Naive thymus-derived CD8-positive, alpha-beta T cell (primary cell): ENCODE measurements at regions not wholly inside any gene's neighbourhood (a gene's known extent, or its start where the extent isn't known, plus 50 kb on each side); places are given as distances from the start of the nearest gene placed in this dataset.

Experiments used
- ATAC-seq, 2 donors: fragments of 150-1000 bp; cut with Tn5 transposase in 1 of 2; sonication (Bioruptor Pico), chemical (Tn5 transposase) in 1 of 2; 1 replicate in 1 of 2; 2 replicates in 1 of 2; pipeline ENCODE4 v1.10.0; 2021; ENCODE audit warnings: mild to moderate bottlenecking in 2 of 2, moderate library complexity in 2 of 2
- POLR2A ChIA-PET: fragments of 350-600 bp; sonication (Branson Sonifier 250); formaldehyde crosslinking; loops from one replicate; lab custom pipeline; 2021; ENCODE audit warnings: antibody characterized with exemption; lab: Charles Lee
- DNase-seq, 10 donors: peaks; one replicate each; pipeline versions ENCODE4 v3.0.0 to v3.0.0-alpha.2; 2020 to 2022
- H3K27ac Mint-ChIP-seq, 10 donors: one replicate each; pipeline ENCODE4 v1.8.0; 2020 to 2022; ENCODE audit warnings: mild to moderate bottlenecking in 10 of 10, mixed read lengths in 10 of 10, moderate library complexity in 4 of 10, inconsistent platforms in 1 of 10
- H3K27me3 Mint-ChIP-seq, 5 donors: one replicate each; pipeline ENCODE4 v1.8.0; 2021 to 2022; ENCODE audit warnings: mixed read lengths in 5 of 5
- H3K36me3 Mint-ChIP-seq, 3 donors: one replicate each; pipeline ENCODE4 v1.8.0; 2020 to 2022; ENCODE audit warnings: mixed read lengths in 3 of 3, mild to moderate bottlenecking in 2 of 3, inconsistent platforms in 1 of 3
- H3K4me1 Mint-ChIP-seq, 4 donors: one replicate each; pipeline ENCODE4 v1.8.0; 2021 to 2022; ENCODE audit warnings: mixed read lengths in 4 of 4
- H3K4me3 Mint-ChIP-seq, 10 donors: one replicate each; pipeline ENCODE4 v1.8.0; 2020 to 2022; ENCODE audit warnings: mild to moderate bottlenecking in 10 of 10, mixed read lengths in 10 of 10, moderate library complexity in 6 of 10, inconsistent platforms in 1 of 10
- H3K9me3 Mint-ChIP-seq, 9 donors: one replicate each; pipeline ENCODE4 v1.8.0; 2020 to 2022; ENCODE audit warnings: mixed read lengths in 9 of 9, mild to moderate bottlenecking in 3 of 9, inconsistent platforms in 1 of 9, moderate library complexity in 1 of 9

DNA sequence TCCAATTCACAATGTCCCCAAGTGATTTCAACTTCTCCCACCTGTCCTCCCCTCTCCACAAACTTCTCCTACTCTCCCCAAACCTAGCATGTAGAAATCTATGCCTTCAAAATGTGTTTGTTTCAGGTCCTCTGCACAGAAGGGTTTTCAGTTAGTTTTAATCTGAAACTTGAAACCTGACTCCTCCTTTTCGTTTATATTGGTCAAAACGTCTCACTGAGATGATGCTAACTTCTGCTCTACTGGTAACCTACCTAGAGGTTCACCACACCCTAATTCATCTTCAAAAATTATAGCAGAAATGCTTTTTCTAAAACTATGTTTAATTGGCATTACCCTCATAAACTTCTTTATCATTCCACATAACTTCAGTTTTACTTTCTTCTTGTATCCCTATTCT is 401.8 kb upstream of the ADAMTS16 start:
- DNase-seq (no peak), ATAC-seq (no peak)
- Mint-ChIP-seq H3K27ac (no peak overlapping the region), H3K9me3 (peaks cover 5 to 33% (median 14%) of the 10 kb centered on the region in 9 donors), H3K4me1 (no peaks in the 10 kb centered on the region), H3K36me3 (peaks cover 0 to 4% (median 0%) of the 10 kb centered on the region in 3 donors), H3K27me3 (no peaks in the 10 kb centered on the region), H3K4me3 (no peak overlapping the region)
- POLR2A ChIA-PET, result no interaction called here

- Mint-ChIP-seq H3K27ac (no peak overlapping the region), H3K9me3 (peaks cover 8 to 33% (median 13%) of the 10 kb centered on the region in 9 donors), H3K27me3 (no peaks in the 10 kb centered on the region), H3K36me3 (peaks cover 0 to 4% (median 0%) of the 10 kb centered on the region in 3 donors), H3K4me1 (no peaks in the 10 kb centered on the region), H3K4me3 (no peak overlapping the region)
- DNase-seq (no peak), ATAC-seq (no peak)
- POLR2A ChIA-PET, result no interaction called here
Observed at GRCh38 chr5:4740156-4740555, 400.0 kb upstream of the ADAMTS16 start.

DNA sequence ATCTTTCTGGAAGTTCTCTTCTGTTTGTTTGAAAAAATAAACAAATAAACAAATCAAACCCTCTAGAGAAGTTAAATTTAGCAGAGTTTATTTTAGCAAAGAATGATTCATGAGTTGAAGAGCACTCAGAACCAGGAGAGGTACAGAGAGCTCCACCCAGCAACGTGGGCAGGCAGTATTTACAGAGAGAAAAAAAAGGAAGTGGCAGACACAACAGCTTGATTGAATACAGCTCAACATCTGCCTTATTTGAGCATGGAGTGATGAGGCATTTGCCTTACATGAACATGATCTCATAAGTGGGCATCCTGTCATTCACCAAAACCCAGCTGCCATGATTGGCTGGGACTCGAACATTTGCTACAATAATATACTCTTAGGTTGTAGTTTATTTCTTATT is 381.6 kb upstream of the ADAMTS16 start:
- no peaks in the 10 kb centered on the region for H3K4me1 Mint-ChIP-seq
- no peak overlapping the region for H3K27ac Mint-ChIP-seq
- DNase-seq (no peak), ATAC-seq (no peak)
- H3K9me3 Mint-ChIP-seq, result peaks cover 4 to 24% (median 8%) of the 10 kb centered on the region in 9 donors
- no peak overlapping the region for H3K4me3 Mint-ChIP-seq
- H3K27me3 Mint-ChIP-seq, result no peaks in the 10 kb centered on the region
- POLR2A ChIA-PET, result no interaction called here
- H3K36me3 Mint-ChIP-seq, result no peaks in the 10 kb centered on the region

DNA sequence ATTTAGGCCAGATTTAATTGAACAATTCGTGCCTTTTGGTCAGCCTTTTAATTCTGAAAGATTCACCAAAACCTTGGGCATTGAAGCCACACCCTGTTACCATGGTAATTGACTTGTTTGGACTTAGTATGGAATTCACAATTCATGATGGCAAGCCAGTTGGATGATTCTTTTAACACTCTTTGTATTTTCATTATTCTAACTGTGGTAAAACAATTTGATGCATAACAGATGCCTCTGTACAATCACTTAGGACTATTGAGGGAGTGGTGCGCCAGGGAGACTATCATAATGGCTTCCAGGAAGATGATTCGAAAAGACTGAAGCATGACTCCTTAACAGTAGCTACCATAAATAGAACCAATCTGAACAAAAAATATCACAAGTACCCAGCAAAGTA is 381.1 kb upstream of the ADAMTS16 start:
- peaks cover 4 to 24% (median 8%) of the 10 kb centered on the region in 9 donors for H3K9me3 Mint-ChIP-seq
- POLR2A ChIA-PET, result no interaction called here
- no peak overlapping the region for H3K4me3 Mint-ChIP-seq
- no peak for DNase-seq
- no peaks in the 10 kb centered on the region for H3K36me3 Mint-ChIP-seq
- H3K27ac Mint-ChIP-seq, result no peak overlapping the region
- ATAC-seq, result no peak
- no peaks in the 10 kb centered on the region for H3K27me3 Mint-ChIP-seq
- no peaks in the 10 kb centered on the region for H3K4me1 Mint-ChIP-seq

GRCh38 chr5:4762316-4762715 is 377.8 kb upstream of the ADAMTS16 start:
- Mint-ChIP-seq H3K4me1 (no peaks in the 10 kb centered on the region), H3K27ac (no peak overlapping the region), H3K36me3 (no peaks in the 10 kb centered on the region), H3K4me3 (no peak overlapping the region), H3K9me3 (peaks cover 0 to 21% (median 12%) of the 10 kb centered on the region in 9 donors), H3K27me3 (no peaks in the 10 kb centered on the region)
- ATAC-seq (no peak), DNase-seq (no peak)
- POLR2A ChIA-PET, result no interaction called here

- DNase-seq, result no peak
- ATAC-seq, result no peak
- H3K4me3 Mint-ChIP-seq, result no peak overlapping the region
- H3K36me3 Mint-ChIP-seq, result peaks cover 0 to 5% (median 0%) of the 10 kb centered on the region in 3 donors
- no peaks in the 10 kb centered on the region for H3K27me3 Mint-ChIP-seq
- POLR2A ChIA-PET, result no interaction called here
- H3K9me3 Mint-ChIP-seq, result peaks cover 5 to 26% (median 13%) of the 10 kb centered on the region in 9 donors
- H3K4me1 Mint-ChIP-seq, result no peaks in the 10 kb centered on the region
- H3K27ac Mint-ChIP-seq, result no peak overlapping the region
Observed at GRCh38 chr5:4765411-4765810, 374.7 kb upstream of the ADAMTS16 start.

- H3K27me3 Mint-ChIP-seq, result no peaks in the 10 kb centered on the region
- peaks cover 0 to 5% (median 0%) of the 10 kb centered on the region in 3 donors for H3K36me3 Mint-ChIP-seq
- H3K27ac Mint-ChIP-seq, result no peak overlapping the region
- H3K4me1 Mint-ChIP-seq, result no peaks in the 10 kb centered on the region
- no peak overlapping the region for H3K4me3 Mint-ChIP-seq
- ATAC-seq, result no peak
- POLR2A ChIA-PET, result no interaction called here
- H3K9me3 Mint-ChIP-seq, result peaks cover 2 to 26% (median 10%) of the 10 kb centered on the region in 9 donors
- no peak for DNase-seq
Observed at GRCh38 chr5:4766101-4766500, 374.0 kb upstream of the ADAMTS16 start.

- no peaks in the 10 kb centered on the region for H3K27me3 Mint-ChIP-seq
- POLR2A ChIA-PET, result no interaction called here
- peaks cover 0 to 5% (median 0%) of the 10 kb centered on the region in 3 donors for H3K36me3 Mint-ChIP-seq
Observed at GRCh38 chr5:4772591-4772990, 367.5 kb upstream of the ADAMTS16 start.

GRCh38 chr5:4773827-4774317 is 366.3 kb upstream of the ADAMTS16 start:
- Mint-ChIP-seq H3K36me3 (peaks cover 0 to 4% (median 0%) of the 10 kb centered on the region in 3 donors), H3K4me3 (no peak overlapping the region), H3K9me3 (peaks cover 4 to 17% (median 6%) of the 10 kb centered on the region in 9 donors), H3K27ac (no peak overlapping the region), H3K4me1 (no peaks in the 10 kb centered on the region), H3K27me3 (no peaks in the 10 kb centered on the region)
- no peak for ATAC-seq
- POLR2A ChIA-PET, result no interaction called here
- no peak for DNase-seq

More at GRCh38 chr5:4772591-4772990, 367.5 kb upstream of the ADAMTS16 start:
- Mint-ChIP-seq H3K27ac (no peak overlapping the region), H3K4me1 (no peaks in the 10 kb centered on the region), H3K4me3 (no peak overlapping the region), H3K9me3 (peaks cover 4 to 15% (median 8%) of the 10 kb centered on the region in 9 donors)
- ATAC-seq, result no peak
- no peak for DNase-seq

GRCh38 chr5:4777435-4777834 is 362.7 kb upstream of the ADAMTS16 start:
- peaks cover 0 to 19% (median 3%) of the 10 kb centered on the region in 9 donors for H3K9me3 Mint-ChIP-seq
- no peaks in the 10 kb centered on the region for H3K4me1 Mint-ChIP-seq
- H3K27ac Mint-ChIP-seq, result no peak overlapping the region
- H3K36me3 Mint-ChIP-seq, result no peaks in the 10 kb centered on the region
- no peak for ATAC-seq
- H3K4me3 Mint-ChIP-seq, result no peak overlapping the region
- POLR2A ChIA-PET, result no interaction called here
- no peak for DNase-seq
- no peaks in the 10 kb centered on the region for H3K27me3 Mint-ChIP-seq

DNA sequence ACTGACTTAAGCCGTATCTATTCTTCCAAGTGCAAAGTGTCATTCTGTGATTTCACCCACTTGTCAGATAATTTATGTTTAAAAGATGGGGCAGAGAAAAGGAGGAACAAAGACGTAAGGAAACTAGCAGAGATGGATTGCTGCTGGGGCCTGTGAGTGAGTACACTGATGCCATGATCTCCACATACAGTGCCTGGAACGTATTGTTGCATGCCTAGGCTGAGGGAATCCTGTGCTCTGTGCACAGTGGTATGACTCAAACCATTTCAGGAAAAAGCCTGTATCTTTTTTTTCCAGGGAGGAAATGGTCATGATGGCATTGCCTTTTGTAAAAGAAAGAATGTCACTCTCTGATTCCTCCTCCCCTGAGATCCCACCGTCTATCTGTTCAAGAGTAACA is 359.5 kb upstream of the ADAMTS16 start:
- POLR2A ChIA-PET, result no interaction called here
- Mint-ChIP-seq H3K36me3 (no peaks in the 10 kb centered on the region), H3K27me3 (no peaks in the 10 kb centered on the region), H3K4me3 (no peak overlapping the region), H3K27ac (no peak overlapping the region), H3K4me1 (no peaks in the 10 kb centered on the region), H3K9me3 (peaks cover 0 to 26% (median 15%) of the 10 kb centered on the region in 9 donors)
- ATAC-seq (no peak), DNase-seq (no peak)

- Mint-ChIP-seq H3K27ac (no peak overlapping the region), H3K4me3 (no peak overlapping the region), H3K9me3 (peaks cover 0 to 32% (median 19%) of the 10 kb centered on the region in 9 donors), H3K27me3 (no peaks in the 10 kb centered on the region), H3K4me1 (no peaks in the 10 kb centered on the region), H3K36me3 (no peaks in the 10 kb centered on the region)
- ATAC-seq (no peak), DNase-seq (no peak)
- POLR2A ChIA-PET, result no interaction called here
Observed at GRCh38 chr5:4781299-4781698, 358.8 kb upstream of the ADAMTS16 start.

DNA sequence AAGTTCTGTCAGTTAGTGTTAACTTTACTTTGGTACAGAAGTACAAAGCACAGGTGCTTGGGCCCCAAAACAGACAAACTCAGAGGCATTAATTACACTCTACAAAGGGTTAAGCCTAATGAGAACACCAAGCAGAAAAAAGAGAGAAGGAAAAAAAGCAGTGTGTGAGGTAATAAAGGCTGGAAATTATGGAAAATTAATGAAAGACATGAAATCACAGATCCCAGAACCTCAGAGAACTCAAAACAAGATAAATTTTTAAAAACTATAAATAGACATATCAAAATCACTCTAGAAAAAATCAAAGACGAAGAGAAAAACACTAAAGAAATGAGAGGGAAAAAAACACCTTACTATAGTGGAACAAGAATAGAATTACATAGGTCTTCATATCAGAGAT is 354.2 kb upstream of the ADAMTS16 start:
- POLR2A ChIA-PET, result no interaction called here
- Mint-ChIP-seq H3K4me3 (no peak overlapping the region), H3K9me3 (peaks cover 6 to 56% (median 19%) of the 10 kb centered on the region in 9 donors), H3K4me1 (no peaks in the 10 kb centered on the region), H3K36me3 (no peaks in the 10 kb centered on the region), H3K27me3 (no peaks in the 10 kb centered on the region), H3K27ac (no peak overlapping the region)
- no peak for DNase-seq
- ATAC-seq, result no peak

- H3K27me3 Mint-ChIP-seq, result no peaks in the 10 kb centered on the region
- no peaks in the 10 kb centered on the region for H3K4me1 Mint-ChIP-seq
- H3K27ac Mint-ChIP-seq, result no peak overlapping the region
Observed at GRCh38 chr5:4797445-4797844, 342.7 kb upstream of the ADAMTS16 start.

More at GRCh38 chr5:4797445-4797844, 342.7 kb upstream of the ADAMTS16 start:
- DNase-seq (no peak), ATAC-seq (no peak)
- Mint-ChIP-seq H3K4me3 (no peak overlapping the region), H3K9me3 (peaks cover 4 to 26% (median 7%) of the 10 kb centered on the region in 9 donors), H3K36me3 (no peaks in the 10 kb centered on the region)
- POLR2A ChIA-PET, result no interaction called here
